GM08714 (cell line): ENCODE measurements at regions not wholly inside any gene's neighbourhood (a gene's known extent, or its start where the extent isn't known, plus 50 kb on each side); places are given as distances from the start of the nearest gene placed in this dataset.

Experiments used
- H3K4me3 ChIP-seq: fragments of 200-500 bp; sonication (Bioruptor generic); 2 replicates; pipeline ENCODE4 v1.5.1; 2014; ENCODE audit warnings: mild to moderate bottlenecking, low read length, inconsistent platforms
- ZNF274 ChIP-seq: IDR thresholded peaks from 2 replicates; pipeline ENCODE4 v1.6.1; 2012; ENCODE audit warnings: mild to moderate bottlenecking, low read depth, low read length

DNA sequence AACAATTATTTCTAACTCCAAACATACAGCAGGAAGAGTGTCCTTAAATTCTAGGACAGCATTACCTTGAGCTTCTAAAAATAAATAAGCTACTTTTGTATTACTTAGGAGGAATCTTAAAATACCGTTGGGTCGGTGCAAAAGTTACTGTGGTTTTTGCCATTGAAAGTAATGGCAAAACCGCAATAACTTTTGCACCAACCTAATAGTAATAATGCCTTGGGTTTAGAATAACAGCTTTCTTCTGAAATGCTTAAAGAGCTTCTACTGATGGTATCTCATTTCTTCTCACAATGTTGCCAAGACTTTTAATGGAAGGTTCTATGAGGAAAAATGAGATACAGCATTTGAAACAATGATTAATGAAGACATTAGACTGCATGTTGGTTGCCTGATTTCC is 179.9 kb downstream of the SEC16B start:
- no peak for TF ChIP-seq ZNF274
- no peak overlapping the region for H3K4me3 ChIP-seq

DNA sequence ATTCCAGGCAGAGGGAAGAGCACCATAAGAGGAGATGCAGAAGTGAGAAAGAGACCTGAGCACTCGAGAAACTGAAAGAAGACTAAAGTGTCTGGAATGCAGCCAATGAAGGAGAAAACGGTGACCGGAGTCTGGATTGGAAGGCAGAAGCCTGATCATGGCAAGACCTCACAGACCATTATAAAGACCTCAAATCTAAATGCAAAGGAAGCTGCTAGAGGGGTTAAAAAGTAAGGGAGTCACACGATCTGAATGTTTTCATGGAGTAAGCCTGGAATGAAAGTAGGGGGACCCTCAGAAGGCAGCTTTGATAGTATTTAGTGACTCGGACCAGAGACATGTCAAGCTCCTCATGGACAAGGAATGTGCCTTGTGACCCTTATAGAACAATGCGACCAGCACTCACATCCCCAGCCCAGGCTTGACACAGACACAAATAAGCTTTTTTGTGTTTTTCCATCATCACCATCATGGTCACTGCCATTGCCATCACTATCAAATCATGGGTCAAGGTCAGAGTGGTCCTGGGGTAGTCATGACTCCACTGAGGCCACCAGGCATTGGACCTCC is 183.6 kb downstream of the SEC16B start:
- H3K4me3 ChIP-seq = no peak overlapping the region
- TF ChIP-seq ZNF274 = no peak

DNA sequence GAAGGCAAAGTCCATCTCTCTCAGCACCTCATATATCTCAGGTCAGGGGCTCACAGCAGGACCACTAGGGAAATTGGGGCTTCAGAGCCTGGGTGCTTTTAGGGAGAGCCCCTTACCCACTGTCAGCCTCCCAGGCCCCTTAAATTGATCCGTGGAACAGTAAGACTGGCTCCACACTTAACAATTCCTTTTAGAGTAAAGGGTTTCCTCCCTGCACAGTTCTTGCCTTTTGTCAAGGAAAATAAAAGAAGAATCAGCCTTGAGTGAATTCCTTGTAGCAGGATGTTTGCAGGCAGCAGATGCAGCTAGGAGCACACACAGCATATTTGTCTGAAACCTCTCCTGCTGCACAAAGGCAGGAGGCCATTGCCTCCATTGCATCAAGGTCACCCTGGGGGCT is 184.9 kb downstream of the SEC16B start:
- TF ChIP-seq ZNF274 = no peak
- H3K4me3 ChIP-seq = no peak overlapping the region

DNA sequence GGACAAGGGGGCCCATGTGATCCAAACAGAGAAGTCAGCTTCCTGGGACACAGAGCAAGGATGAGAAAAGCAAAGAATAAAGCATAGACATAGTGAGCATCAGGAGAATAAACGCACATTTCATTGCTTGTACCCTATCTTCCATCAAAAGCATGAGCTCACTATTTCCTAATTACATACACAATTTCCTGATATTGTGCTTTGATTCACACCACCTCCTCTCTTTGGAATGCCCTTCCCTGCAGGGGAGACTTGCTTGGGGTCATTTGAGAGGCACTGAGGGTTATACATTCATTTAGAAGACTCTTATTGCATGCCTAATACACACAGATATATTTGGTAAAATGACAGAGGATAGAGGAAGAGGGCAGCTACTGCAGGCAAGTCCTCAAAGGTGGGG is 185.4 kb downstream of the SEC16B start:
- TF ChIP-seq ZNF274 = no peak

DNA sequence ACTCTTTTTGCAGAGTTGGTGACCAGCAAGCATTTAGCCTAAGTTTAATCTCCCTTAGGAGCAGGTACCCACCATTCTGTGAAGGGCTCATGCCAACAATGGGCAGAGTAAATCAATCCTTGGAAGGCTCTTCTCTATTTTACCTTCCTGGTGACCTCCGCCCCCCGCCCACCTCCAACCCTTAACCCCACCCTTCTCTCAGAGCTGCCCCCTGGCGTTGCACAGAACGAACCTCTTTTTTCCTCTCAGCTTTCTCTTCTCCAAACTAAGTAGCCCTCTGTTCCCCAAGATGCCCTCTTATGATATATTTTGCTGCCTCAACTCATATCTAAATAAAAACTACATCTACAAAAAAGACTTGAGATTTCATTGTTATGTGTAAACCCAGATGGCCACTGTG is 186.8 kb downstream of the SEC16B start:
- H3K4me3 ChIP-seq = no peak overlapping the region
- TF ChIP-seq ZNF274 = no peak

More for the DNA sequence above, 185.4 kb downstream of the SEC16B start:
- H3K4me3 ChIP-seq = no peak overlapping the region

DNA sequence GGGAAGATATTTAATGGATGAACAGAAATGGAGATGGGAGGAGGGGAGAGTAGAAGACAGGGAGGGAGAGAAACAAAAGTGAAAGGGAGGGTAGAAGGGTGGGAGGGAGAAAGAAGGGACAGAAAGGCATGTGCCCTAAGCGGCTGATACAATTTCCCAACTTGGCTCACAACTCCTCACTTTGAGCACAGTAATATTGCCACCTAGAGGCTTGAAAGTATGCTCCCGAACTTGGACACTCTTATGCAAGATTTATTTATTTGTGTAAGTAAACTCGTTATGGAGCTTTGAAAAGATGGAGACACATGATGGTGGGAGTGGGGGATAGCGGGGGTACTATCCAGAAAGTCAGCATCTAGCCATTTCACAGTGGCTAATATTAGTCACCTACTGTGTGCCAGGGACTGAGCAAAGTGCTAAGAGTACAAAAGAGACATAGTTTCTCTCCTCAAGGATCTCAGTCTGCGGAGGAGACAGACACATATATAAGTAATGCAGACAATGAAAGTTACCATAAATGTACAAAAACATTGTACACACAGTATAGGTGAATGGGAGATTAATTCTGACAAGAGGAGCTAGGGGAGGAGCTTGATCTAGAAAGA is 189.7 kb downstream of the SEC16B start:
- no peak overlapping the region for H3K4me3 ChIP-seq
- TF ChIP-seq ZNF274 = no peak

DNA sequence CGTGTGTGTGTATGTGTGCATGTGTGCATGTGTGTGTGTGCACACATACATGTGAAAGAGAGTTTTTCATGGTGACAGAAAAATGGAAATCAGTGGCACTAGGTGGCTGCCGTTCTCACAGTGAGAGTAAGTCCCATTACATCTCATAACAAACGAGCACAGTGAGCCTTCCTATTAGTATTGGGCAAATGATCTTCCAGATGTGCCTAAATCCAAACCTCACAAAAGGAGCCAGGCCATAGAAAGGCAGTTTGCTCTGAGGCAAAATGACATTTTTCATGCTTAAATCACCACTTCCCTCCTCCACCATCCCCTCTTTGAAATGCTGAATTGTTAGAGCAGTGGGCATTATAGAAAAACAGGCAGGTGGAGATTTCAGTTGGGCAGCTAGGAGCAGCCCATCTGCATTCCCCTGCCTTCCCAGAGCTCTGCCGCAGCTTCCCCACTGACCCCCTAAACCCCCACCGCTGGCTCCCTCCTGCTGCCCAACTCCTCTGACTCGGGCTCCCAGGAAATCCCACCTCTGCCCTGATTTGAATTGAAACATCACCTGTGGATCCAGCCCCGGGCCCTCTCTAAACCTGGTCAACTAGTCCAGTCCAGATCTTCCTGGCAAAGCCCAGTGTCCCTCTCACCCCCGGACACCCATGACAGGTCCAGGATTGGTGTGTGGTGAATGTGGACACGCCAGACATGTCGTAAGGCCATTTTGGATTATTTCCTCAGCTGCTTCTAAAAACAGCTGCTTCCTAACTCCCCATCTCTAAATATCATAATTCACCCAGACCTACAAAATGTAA is 190.5 kb downstream of the SEC16B start:
- H3K4me3 ChIP-seq = no peak overlapping the region
- no peak for TF ChIP-seq ZNF274

DNA sequence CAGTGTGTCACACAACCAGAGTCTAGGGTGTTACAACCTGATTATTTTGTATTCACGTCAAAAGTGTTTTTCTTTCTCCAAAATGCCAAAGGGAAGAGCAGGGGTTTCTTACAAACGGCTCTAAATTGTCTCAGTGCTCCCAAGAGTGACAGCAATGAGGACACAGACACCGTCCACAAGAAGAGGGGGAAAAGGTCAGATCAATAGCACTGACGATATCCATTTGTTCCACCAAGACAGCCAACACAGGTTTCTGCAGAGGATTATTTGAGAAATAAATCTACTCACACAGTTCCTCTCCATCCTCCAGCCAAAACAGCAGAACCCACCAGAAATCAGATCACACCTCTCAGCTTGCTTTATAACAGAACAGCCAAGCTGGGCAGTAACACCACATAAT is 193.9 kb downstream of the SEC16B start:
- no peak overlapping the region for H3K4me3 ChIP-seq
- TF ChIP-seq ZNF274 = no peak

DNA sequence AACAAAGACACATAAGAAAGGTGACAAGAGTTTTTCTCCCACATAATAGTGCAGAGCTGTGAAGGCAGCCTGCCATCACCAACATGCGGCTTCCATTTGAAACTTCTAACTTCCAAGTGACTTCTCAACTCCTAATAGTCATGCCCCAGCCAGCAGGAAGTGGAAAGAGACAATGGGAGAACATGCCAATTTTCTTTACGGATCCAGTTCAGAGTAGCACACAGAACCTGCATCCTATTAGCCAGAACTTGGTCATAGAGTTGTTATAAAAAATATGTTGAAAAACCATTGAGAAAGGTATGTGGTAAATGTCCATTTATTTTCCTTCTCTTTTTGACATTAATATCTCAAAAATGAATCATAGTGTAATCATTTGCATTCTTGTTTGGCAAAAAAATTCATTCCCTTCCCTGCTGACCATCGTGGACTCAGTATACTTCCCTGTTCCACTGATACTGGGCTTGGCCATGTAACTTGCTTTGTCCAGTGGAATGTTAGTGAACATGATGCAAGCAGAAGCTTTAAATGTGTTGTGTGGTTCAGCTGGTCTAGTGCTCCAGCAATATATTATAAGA is 197.4 kb downstream of the SEC16B start:
- H3K4me3 ChIP-seq = no peak overlapping the region
- no peak for TF ChIP-seq ZNF274

DNA sequence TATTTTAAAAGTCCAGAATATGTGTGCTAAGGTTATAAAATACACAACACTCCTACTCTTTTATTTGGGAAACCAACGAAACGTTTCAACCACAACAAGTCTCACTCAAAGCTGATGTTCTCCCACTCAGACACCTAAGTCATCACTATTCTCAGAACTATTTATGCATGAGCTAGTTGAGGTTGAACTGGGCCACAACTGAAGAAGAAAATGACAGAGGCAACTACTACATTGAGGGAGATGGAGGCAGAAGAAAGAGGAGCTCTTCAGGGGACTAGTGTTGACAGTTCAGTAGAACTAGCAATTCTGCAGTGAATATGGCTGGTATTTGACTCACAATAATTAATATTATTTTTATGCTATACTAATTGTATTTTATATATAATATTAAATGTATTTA is 198.2 kb downstream of the SEC16B start:
- TF ChIP-seq ZNF274 = no peak
- H3K4me3 ChIP-seq = no peak overlapping the region

DNA sequence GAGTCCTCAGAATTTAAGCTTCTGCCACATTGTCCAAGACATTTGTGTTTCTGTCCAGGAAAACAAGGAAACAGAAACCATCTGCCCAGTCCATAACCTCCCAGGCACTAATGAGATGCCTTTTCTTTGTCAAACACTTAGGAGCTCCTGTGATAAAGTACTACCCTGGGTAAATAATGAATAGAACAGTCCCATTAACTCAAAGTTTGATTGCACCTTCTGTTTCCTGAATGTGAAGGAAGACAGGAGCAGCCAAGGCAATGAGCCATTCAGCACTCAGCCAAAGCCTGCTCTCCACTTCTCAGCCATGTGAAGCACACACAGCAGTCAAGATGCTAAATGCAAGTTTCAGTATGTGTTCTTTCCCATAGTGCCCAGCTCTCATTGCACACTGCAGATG is 199.8 kb downstream of the SEC16B start:
- no peak overlapping the region for H3K4me3 ChIP-seq
- no peak for TF ChIP-seq ZNF274

DNA sequence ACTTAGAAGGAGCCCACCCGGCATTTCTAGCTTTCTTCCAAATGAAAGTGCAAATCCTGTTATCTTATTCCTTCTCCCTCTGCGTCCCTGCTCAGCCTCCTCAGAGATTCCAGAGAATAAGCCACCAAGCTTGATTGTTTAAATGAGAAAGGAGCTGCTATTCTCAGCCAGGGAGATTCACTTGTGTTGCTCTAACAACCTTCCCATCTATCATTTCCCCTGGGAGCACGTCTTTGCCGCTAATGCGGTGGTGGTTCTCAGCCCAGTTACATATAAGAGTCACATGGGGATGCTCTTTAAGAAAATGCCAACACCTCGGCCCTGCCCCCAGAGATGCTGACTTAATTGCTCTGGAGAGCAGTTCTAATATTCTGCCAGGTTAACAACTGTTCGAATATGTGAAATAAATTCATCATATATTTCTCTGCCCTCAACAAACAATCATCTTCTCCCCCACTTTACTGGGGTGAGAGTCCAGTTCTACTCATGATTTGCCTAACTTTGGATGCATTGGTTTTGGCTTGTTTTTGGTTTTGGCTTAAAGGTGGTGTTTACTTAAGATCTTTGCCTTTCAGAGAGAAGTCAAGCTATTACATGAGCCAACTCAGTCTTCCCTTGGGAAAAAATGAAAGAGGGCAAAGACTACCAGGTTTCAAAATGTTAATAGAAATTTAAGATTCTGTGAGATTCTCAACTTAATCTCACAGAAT is 213.9 kb downstream of the SEC16B start:
- TF ChIP-seq ZNF274 = no peak
- H3K4me3 ChIP-seq = no peak overlapping the region

DNA sequence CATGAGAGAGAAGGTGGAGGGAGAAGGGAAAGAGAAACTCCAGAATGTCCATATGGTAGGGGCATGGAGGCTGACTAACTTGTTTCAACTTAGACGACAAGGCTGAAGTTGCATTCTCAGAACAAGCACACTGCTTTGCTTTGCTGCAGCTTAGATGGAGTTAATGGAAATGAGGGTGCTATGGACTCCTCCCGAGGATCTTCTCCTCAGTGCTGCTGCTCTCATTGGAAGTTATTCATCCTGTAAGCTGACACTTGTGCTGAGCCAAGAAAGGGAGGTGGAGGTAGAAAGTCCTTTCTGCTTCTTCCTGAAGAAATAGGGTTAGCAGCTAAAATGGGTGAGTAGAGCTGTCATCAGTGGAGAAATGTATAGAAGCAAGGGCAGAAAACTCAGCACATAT is 215.3 kb downstream of the SEC16B start:
- TF ChIP-seq ZNF274 = no peak
- no peak overlapping the region for H3K4me3 ChIP-seq

DNA sequence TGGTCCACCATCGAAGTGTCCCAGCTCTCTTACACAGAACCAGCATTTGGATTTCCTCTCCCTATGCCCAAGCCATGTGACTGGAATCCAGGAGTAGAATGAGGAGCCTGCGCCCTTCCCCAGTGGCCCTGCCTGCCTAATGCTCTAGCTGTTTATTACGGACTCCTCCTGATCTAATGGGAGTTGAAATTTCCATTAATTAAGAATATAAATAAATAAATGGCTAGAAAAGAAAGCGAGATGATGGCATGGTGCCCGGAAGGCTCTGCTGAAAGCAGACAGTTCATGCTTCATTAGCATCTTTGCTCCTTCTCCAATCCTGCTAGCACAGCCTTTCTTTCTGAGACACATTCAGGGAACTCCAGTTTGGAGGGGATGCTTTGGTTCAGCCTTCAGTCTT is 216.2 kb downstream of the SEC16B start:
- TF ChIP-seq ZNF274 = no peak
- H3K4me3 ChIP-seq = no peak overlapping the region

DNA sequence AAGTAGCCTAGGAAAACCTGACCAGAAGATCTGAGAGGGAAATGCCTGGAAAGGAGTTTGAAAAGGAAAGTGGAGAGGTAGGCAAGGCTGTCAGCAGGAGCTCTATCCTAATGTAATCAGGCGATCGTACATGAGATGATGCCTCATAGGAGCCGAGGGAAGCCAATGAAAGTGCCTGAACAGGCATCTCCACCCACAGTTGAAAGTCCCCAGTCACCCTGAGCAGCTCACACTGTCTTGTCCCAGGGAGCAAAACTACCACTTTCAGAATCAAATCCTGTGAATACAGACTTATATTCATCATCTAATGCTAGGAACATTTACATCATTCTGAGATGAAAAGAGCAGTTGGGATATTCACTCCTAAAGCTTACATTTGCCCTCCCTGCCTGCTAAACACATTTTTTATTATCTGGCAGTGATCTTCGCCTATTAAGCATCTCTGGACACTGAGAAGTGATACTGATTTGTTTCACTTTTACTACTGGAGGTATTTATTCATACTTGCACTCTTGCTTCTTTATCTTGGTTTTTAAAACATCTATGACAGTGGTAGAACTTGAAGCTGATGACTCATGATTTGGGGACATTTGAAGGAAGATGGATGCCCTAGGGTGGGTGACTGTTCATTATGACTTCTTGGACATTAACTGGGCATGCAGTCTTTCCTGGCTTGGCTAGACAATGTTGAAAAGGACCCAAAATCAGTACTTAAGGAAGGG is 221.6 kb downstream of the SEC16B start:
- TF ChIP-seq ZNF274 = no peak
- H3K4me3 ChIP-seq = no peak overlapping the region
